Liver (tissue), 8 donors: ENCODE measurements at regions not wholly inside any gene's neighbourhood (a gene's known extent, or its start where the extent isn't known, plus 50 kb on each side); places are given as distances from the start of the nearest gene placed in this dataset.

Source experiments
- DNase-seq: peaks from one replicate; pipeline ENCODE4 v3.0.0-alpha.2; 2017; ENCODE audit warnings: low spot score
- H3K27ac ChIP-seq, 2 donors: one replicate each; pipeline ENCODE4 v1.7.0; 2013; ENCODE audit warnings: inconsistent platforms in 2 of 2, low read length in 2 of 2, control low read depth in 1 of 2, low read depth in 1 of 2, mild to moderate bottlenecking in 1 of 2
- H3K27me3 ChIP-seq, 4 donors: one replicate each; pipeline versions ENCODE4 v1.6.1 to v1.7.0; 2013; ENCODE audit warnings: low read length in 3 of 4, inconsistent platforms in 1 of 4, mild to moderate bottlenecking in 1 of 4, moderate library complexity in 1 of 4; ENCODE audit not compliant: control insufficient read depth in 4 of 4, insufficient read depth in 4 of 4
- H3K36me3 ChIP-seq, 4 donors: one replicate each; pipeline versions ENCODE4 v1.6.1 to v1.7.0; 2013; ENCODE audit warnings: low read length in 3 of 4, mild to moderate bottlenecking in 3 of 4, low read depth in 1 of 4, moderate library complexity in 1 of 4; ENCODE audit not compliant: control insufficient read depth in 4 of 4, insufficient read depth in 3 of 4
- H3K4me1 ChIP-seq, 4 donors: one replicate each; pipeline versions ENCODE4 v1.6.1 to v1.7.0; 2013; ENCODE audit warnings: low read length in 3 of 4, mild to moderate bottlenecking in 3 of 4, moderate library complexity in 1 of 4; ENCODE audit not compliant: control insufficient read depth in 4 of 4, insufficient read depth in 4 of 4
- H3K4me3 ChIP-seq, 3 donors: one replicate each; pipeline versions ENCODE4 v1.6.1 to v1.7.0; 2013; ENCODE audit warnings: low read length in 3 of 3, control low read depth in 1 of 3, low read depth in 1 of 3, mild to moderate bottlenecking in 1 of 3
- H3K9ac ChIP-seq, 2 donors: one replicate each; pipeline ENCODE4 v1.7.0; 2013; ENCODE audit warnings: low read length in 2 of 2, mild to moderate bottlenecking in 2 of 2, moderate library complexity in 2 of 2, control low read depth in 1 of 2, low read depth in 1 of 2
- H3K9me3 ChIP-seq, 4 donors: one replicate each; pipeline versions ENCODE4 v1.6.1 to v1.7.0; 2013; ENCODE audit warnings: low read length in 3 of 4; ENCODE audit not compliant: control insufficient read depth in 4 of 4
- ATF3 ChIP-seq: IDR thresholded peaks from 2 replicates; pipeline ENCODE4 v1.6.1; 2016; ENCODE audit warnings: antibody characterized with exemption
- CTCF ChIP-seq: fragments of 150-350 bp; IDR thresholded peaks from 2 replicates; pipeline ENCODE4 v1.5.1; 2017; ENCODE audit warnings: improper control_type of control experiment, low read depth, low read length; ENCODE audit not compliant: missing input control
- EGR1 ChIP-seq, 2 donors: IDR thresholded peaks; 2 replicates each; pipeline ENCODE4 v1.6.1; 2016 to 2018; ENCODE audit warnings: antibody characterized with exemption in 2 of 2, low read depth in 2 of 2
- FOXA2 ChIP-seq: IDR thresholded peaks from 2 replicates; pipeline ENCODE4 v1.6.1; 2016; ENCODE audit warnings: antibody characterized with exemption
- GABPA ChIP-seq, 2 donors: IDR thresholded peaks in 1 of 2; conservative IDR thresholded peaks in 1 of 2; 2 replicates each; pipeline ENCODE4 v1.6.1; 2016; ENCODE audit warnings: antibody characterized with exemption in 2 of 2, mild to moderate bottlenecking in 1 of 2, moderate library complexity in 1 of 2
- HNF4G ChIP-seq: IDR thresholded peaks from 2 replicates; pipeline ENCODE4 v1.6.1; 2016; ENCODE audit warnings: antibody characterized with exemption
- JUND ChIP-seq, 2 donors: IDR thresholded peaks; 2 replicates each; pipeline ENCODE4 v1.6.1; 2016; ENCODE audit warnings: antibody characterized with exemption in 2 of 2
- MAX ChIP-seq: IDR thresholded peaks from 2 replicates; pipeline ENCODE4 v1.6.1; 2016; ENCODE audit warnings: antibody characterized with exemption
- NR2F2 ChIP-seq: IDR thresholded peaks from 2 replicates; pipeline ENCODE4 v1.6.1; 2016; ENCODE audit warnings: antibody characterized with exemption
- RAD21 ChIP-seq, 2 donors: IDR thresholded peaks; 2 replicates each; pipeline ENCODE4 v1.6.1; 2016; ENCODE audit warnings: antibody characterized with exemption in 2 of 2, mild to moderate bottlenecking in 2 of 2
- SP1 ChIP-seq: IDR thresholded peaks from 2 replicates; pipeline ENCODE4 v1.6.1; 2018; ENCODE audit warnings: antibody characterized with exemption, mild to moderate bottlenecking
- TAF1 ChIP-seq: conservative IDR thresholded peaks from 2 replicates; pipeline ENCODE4 v1.6.1; 2016; ENCODE audit warnings: antibody characterized with exemption, mild to moderate bottlenecking
- ZBTB33 ChIP-seq: IDR thresholded peaks from 2 replicates; pipeline ENCODE4 v1.6.1; 2016; ENCODE audit warnings: antibody characterized with exemption
- WGBS: extraction: QIAGEN DNeasy Blood & Tissue Kit; methylation state at CpG from one replicate; pipeline ENCODE4 v1.1.7; 2013; 5-methylcytosine and 5-hydroxymethylcytosine counted together
- donor health status: healthy.
- donor health status: healthy.
- donor health status: healthy.
- donor health status: healthy.
- donor health status: healthy.

- no peaks in the 10 kb centered on the region for H3K36me3 ChIP-seq
- no peak overlapping the region for H3K9ac ChIP-seq
- no peaks in the 10 kb centered on the region for H3K27me3 ChIP-seq
- DNase-seq, result no peak
- no peak overlapping the region for H3K4me3 ChIP-seq
- no peaks in the 10 kb centered on the region for H3K4me1 ChIP-seq
- WGBS, result 84% methylated on average over 6 of the region's 6 CpGs
- H3K27ac ChIP-seq, result no peak overlapping the region
- TF ChIP-seq JUND (IDR thresholded peaks at IDR 0.05) (no peak), ATF3 (no peak), TAF1 (no peak), ZBTB33 (no peak), FOXA2 (no peak), EGR1 (IDR thresholded peaks at IDR 0.05; ENCODE audit: low read depth in 2 of 2) (no peak)
- H3K9me3 ChIP-seq, result no peaks in the 10 kb centered on the region
These were observed 176.8 kb upstream of the SAMSN1 start for GRCh38 chr21:14722841-14723483.

GRCh38 chr21:14720237-14720636, 174.1 kb upstream of the SAMSN1 start:
- Histone ChIP-seq H3K36me3 (no peaks in the 10 kb centered on the region), H3K4me3 (no peak overlapping the region), H3K4me1 (no peaks in the 10 kb centered on the region), H3K27me3 (no peaks in the 10 kb centered on the region), H3K27ac (no peak overlapping the region), H3K9ac (no peak overlapping the region), H3K9me3 (no peaks in the 10 kb centered on the region)
- no peak for DNase-seq
- WGBS, result 86% methylated on average over 4 of the region's 4 CpGs
- TF ChIP-seq HNF4G, result no peak
- no peak for TF ChIP-seq RAD21 (IDR thresholded peaks at IDR 0.05)
- TF ChIP-seq JUND (IDR thresholded peaks at IDR 0.05), result no peak
- TF ChIP-seq EGR1 (IDR thresholded peaks at IDR 0.05; ENCODE audit: low read depth in 2 of 2), result no peak
- TF ChIP-seq CTCF, result no peak
- TF ChIP-seq NR2F2, result no peak
- TF ChIP-seq ZBTB33, result no peak
- TF ChIP-seq SP1, result no peak

- no peaks in the 10 kb centered on the region for H3K36me3 ChIP-seq
- no peaks in the 10 kb centered on the region for H3K27me3 ChIP-seq
- H3K4me3 ChIP-seq, result no peak overlapping the region
- no peak for DNase-seq
- H3K4me1 ChIP-seq, result no peaks in the 10 kb centered on the region
- no peak overlapping the region for H3K9ac ChIP-seq
- no peak overlapping the region for H3K27ac ChIP-seq
- WGBS, result 67% methylated on average over 6 of the region's 6 CpGs
- H3K9me3 ChIP-seq, result no peaks in the 10 kb centered on the region
- TF ChIP-seq GABPA (IDR thresholded peaks at IDR 0.05 in 1 of 2, conservative IDR thresholded peaks at IDR 0.05 in 1 of 2) (no peak), EGR1 (IDR thresholded peaks at IDR 0.05; ENCODE audit: low read depth in 2 of 2) (no peak), TAF1 (no peak), NR2F2 (no peak), MAX (no peak), FOXA2 (no peak), HNF4G (no peak), CTCF (no peak), SP1 (no peak), JUND (IDR thresholded peaks at IDR 0.05) (no peak)
These were observed 172.8 kb upstream of the SAMSN1 start for GRCh38 chr21:14718951-14719350.
